GF-D8 (cell line): ENCODE measurements at regions not wholly inside any gene's neighbourhood (a gene's known extent, or its start where the extent isn't known, plus 50 kb on each side); places are given as distances from the start of the nearest gene placed in this dataset.
"Not testable (repeated sequence)": the region's sequence is repeated elsewhere in the genome, so short reads cannot be mapped to it uniquely, and the experiment has no call there.

Experiments
- DNase-seq: peaks from one replicate; lab custom pipeline; 2025; lab: John Stamatoyannopoulos, UW

DNA sequence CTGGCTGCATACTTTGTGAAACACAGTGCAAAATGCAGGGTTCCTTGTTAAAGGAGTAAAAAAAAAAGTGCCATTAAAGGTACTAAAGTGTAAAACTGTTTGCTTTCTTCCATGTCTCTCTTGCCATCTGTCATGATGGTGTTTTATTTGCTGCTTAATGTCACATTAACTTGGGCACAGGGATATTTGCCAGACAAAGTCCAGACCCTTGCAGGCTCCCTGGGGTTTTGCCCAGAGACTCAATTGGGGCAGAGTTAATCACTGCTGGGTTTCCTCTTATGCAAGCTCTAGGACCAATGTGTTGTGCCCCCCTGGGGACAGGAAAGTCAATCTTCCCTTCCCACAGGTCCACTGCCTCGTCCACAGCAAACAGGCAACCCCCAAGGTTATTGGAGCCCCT lies 274.3 kb upstream of the SGCD start:
- no peak for DNase-seq

DNA sequence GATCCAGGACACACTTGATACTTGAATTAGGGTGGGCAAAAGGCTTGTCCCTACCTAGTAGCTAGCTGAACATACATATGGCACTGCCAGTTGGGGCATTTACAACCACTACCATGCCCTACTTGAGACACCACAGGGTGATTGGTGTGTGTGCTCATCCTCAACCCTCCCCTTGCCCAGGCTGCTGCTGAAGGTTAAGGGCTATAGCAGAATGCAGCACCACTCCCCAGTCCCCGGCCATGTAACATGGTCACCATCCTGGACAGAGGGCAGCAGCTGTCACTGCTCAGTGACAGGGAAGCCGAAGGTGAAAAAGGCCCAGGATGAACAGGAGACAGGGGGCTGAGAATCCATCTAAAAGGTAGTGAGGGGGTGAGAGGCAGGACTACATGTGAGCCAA lies 273.9 kb upstream of the SGCD start:
- DNase-seq = no peak

DNA sequence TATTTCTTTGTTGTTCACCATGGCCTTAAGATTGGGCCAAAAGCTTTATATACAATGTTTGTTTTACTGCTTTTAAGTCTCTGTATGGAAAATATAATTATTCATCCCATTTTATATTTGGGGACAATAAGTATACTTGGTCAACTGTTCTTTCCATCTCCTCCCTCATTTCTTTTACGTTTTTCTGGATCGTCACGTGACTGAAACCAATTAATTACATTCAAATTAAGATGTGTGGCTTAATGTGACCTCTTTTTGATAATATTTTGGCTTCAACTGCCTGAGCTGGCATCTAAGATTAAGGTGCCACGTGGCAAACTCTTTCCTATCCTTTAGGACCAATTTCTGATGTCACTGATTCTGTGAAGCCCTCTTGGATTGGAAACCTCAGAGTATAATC lies 250.1 kb upstream of the SGCD start:
- no peak for DNase-seq

DNA sequence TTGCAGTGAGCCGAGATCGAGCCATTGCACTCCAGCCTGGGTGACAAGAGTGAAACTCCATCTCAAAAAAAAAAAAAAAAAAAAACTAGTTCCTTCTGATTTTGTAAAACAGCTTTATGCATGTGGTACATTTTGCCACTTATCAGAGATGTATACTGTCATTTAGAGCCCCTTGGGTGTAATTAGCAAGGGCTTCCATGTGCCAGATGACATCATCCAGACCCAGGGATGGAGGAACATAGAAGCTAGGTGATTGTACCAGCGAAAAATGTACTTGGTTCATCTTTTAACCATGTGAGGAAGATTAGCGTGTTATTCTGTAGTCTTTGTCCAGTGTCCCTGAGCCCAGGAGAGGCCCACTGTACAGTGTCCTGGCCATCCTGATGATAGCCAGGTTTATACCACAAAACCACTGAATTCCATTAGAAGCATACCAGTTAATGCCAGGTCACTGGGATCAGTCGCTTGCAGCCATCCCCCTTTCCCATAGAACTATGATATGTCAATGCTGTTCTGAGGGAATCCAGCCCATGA lies 239.3 kb upstream of the SGCD start:
- DNase-seq = no peak

DNA sequence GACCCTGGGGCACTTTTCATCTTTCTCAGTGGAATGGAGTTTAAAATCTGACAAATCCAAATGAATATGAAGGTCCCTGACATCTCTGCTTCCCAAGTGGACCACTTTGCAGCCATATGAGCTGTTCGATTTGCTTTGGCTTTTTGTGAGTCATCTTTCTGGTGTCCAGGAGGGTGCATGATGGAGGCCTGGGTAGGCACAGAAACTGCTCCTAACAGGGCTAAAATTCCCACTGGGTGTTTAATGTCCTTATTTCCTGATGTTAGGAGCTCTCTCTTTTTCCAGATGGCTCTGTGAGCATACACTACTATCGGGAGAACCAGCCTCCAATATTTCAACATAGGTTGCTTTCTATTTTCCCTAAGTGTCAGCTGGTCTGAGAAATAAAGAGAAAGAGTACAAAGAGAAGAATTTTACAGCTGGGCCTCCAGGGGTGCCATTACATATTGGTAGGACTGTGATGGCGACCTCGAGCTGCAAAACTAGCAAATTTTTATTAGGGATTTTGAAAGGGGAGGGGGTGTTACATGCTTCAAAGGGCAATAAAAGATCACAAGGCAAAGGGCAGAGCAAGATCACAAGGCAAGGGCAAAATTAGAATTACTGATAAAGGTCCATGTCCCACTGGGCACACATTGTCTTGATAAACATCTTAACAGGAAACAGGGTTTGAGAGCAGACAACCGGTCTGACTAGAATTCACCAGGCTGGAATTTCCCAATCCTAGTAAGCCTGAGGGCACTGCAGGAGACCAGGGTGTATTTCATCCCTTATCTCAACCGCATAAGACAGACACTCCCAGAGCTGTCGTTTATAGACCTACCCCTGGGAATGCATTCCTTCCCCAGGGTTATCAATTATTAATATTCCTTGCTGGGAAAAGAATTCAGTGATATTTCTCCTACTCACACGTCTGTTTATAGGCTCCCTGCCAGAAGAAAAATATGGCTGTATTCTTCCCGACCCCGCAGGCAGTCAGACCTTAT lies 236.7 kb upstream of the SGCD start:
- DNase-seq = not testable (repeated sequence)

DNA sequence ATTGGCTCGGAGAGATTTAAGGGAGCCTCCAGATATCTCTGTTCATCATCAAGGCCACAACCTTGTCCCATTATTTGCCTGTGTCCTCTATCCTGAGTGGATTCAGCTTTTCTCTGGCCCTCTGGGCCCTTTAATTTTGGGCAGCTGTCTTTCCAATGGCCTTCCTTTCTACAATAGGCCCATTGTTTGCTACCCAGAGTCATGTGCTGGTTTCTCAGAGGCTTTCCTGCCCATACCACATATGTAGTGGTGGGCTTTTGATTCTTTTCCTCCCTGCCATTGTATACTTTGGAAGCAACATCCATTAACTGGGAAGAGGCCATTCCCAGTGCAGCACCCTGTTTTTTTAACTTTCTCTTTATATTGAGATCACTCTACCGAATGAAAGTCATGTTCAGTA lies 233.9 kb upstream of the SGCD start:
- DNase-seq = no peak

DNA sequence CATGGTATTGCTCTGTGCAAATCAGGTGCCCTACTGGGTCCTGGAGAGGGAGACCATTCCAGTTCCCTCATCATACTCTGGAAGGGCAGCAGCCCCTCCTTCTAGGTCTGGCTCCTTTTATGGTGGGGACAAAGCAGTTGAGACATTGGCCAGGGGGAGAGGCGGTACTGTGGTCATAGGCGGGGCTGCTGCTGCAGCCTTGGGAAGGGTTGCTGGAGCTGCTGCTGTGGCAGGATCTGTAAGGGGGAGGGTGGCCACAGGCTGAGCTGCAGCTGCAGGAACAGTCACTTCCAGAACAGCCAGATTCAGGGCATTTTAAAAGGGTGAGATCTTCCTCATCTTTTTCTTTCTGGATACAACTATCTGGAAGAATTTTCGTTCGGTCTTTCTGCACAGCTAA lies 233.0 kb upstream of the SGCD start:
- no peak for DNase-seq

DNA sequence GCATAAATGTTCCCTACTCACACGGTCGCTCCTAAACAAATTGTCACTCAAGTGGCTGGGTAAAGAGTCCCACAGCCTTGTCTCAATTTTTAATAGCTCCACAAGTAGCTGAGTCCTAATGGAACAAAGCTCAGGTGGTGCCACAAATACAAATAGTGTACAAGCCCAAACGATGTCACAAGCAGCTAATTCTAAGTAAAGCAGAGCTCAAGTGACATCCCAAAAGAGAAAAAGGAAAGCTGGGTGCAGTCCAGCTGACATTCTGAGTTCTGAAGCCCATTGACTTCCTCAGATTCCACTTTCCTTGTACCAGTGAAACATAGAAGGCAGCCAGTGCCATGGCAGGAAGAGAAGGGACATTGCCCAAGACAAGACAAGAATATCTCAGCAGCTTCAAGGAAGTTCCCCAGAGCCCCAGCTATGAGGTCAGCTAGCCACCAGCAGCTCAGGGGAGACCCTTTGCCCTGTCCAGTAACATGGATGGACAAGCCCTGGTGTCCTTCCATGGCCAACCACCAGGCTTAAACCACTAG lies 231.2 kb upstream of the SGCD start:
- no peak for DNase-seq

DNA sequence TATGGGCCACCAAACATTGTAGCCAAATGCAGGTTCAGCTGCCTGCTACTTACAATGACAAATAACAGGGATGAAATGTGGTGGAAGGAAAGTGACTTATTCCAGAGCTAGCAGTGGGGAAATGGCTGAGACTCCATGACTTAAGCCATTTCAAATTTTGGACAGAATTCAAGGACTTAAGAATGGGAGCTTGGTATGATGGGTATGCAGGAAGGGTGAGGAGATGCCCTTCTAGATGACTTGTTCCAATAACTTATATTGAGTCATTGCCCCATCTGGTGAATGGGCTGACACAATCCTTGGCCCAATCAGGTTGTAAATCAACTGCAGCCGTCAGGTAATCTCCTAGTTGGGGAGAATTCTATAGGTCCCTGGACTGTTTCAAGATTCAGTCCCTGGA lies 230.7 kb upstream of the SGCD start:
- DNase-seq = no peak

DNA sequence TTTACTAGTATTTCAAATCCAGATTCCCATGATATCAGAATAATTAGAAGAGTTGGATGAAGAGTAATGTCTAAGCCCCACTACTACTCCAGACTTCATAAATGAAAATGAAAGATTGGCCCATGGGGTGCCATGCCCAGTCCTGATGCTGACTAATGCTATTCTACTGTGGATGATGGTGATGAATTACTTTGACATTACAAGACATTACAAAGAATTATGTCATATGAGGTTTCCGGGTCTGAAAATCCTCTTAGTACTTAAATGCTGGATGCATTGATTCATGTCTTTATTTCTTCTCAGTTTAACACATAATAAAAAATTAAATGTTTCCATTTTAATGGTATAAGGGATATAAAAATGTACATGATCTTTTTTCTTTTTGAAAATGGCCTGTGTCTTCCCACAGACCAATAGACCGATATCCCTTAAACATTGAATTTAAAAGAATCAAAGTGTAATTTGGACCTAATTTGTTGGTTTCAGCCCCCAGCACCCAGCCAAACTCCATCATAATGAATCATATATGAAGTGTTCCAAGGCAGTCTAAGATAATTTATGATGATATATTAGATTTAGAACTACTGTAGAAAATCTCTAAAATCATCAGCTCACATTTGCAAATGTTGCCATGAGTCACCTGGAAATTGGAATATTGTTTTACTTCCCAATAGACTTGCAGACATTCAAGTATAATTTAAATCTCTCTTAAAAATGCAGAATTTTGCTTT lies 223.6 kb upstream of the SGCD start:
- DNase-seq = no peak

DNA sequence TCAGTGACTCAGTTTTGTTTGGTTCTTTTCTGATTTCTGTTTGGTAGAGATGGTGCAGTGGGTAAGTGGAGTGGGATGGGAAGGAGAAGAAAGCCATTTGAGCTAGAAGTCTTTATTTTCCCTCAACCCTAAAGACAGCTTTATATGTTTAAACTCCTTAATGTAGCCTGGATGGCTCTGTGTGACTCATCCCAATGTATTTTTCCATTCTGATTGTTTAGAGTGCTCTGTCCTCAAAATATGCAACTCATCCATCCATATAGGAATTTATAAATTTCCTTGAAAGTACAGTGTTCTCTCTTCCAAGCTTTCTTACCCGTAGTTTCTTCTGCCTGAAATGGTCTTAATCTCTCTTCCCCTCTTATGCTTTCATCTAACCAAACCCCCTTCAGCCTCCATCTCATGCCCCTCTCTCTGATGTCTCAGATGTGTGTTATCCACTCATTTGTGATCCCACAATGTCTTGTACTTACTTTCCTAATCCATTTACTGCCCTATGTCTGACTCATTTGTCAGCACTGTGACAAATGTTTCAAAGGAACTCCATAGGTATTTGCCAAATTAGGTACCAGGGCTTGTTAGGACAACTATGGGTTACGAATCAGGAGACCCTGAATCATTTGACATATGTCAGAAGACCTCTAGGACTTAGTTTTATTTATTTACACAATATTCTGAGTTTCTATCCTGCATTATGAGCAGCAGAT lies 217.5 kb upstream of the SGCD start:
- no peak for DNase-seq

DNA sequence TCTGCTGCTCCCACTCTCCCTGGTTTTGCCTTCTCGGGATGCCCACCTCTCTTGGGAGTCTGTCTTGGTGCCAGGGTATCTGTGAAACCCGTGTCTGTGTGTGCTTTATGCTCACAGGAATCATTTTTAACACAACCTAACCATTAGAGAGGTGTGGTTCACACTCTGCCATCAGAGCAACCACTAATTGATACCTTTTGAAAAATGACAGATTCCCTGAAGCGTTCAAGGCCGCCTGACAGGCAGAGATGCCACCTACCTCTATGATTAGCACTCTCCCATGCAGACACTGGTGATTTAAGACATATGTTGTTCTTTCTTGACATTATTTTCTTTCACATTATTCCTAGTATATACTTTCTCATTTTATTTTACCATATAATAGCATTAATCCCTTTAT lies 207.3 kb upstream of the SGCD start:
- no peak for DNase-seq

DNA sequence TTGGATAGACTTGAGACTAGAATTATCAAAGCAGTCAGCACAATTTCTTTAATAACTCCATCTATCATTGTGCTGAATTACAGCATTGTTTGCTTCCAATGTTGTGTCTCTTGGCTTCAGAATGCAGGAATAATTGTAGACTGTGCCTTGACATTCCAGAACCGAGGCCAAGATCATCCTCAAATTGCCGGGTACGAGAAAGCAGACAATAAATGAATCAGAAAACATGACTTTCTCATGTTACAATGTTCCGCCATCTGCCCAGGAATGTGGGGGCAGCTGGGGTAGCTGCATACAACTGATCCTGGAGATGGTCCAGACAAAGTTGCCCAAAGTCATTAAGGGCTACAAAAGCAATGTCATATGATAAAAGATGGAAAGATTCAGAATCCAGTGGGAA lies 206.2 kb upstream of the SGCD start:
- no peak for DNase-seq

DNA sequence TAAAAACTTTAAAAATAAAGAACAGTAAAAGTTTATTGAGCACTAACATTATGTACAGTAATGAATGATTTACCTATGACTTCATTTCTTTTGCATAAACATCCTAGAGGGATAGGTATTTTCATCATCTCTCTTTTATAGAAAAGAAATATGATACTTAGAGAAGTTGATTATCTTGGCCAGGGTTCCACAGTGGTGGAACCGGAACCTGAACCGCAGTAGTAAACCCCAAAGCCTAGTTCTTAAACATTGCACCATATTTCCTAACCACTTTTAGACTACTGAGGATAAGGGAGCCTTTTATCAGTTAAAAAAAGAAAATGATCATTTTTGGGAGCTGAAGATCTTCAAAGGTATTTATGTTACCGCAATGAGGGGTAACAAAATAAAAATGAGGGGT lies 205.7 kb upstream of the SGCD start:
- DNase-seq = no peak

DNA sequence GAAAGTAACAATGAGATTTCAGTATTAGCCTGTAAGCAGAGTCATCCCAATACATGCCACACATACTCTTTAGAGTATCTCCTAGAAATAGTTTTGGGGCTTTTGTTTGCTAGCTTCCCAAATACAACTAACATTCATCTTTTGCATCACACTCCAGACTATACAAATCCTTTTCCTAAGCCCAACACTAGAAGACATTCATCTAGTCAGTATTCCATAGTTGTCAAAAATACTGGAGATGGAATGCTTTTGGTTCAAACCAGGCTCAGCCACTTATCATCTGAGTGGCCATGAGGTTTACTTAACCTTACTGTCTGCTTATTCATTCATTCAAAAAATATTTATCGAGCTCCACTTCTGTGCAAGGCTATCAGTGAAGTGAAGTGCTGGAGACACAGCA lies 205.1 kb upstream of the SGCD start:
- no peak for DNase-seq

DNA sequence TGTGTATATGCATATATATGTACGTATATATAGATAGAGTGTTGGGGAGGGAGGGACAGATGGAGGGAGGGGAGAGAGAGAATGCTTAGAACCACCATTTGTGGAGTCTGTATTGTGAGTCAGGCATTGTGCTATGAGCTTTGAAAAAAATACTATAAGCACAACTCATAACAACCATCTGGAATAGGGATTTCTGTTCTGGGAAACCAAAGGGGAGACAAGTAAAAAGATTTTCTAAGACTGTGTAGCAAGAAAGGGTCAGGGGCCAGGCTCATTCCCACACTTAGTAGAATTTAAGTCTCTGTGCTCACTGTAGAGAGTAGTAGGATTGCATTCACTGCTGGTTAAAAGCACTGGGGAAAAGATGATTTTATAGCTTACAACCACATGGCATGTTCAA lies 202.3 kb upstream of the SGCD start:
- no peak for DNase-seq

DNA sequence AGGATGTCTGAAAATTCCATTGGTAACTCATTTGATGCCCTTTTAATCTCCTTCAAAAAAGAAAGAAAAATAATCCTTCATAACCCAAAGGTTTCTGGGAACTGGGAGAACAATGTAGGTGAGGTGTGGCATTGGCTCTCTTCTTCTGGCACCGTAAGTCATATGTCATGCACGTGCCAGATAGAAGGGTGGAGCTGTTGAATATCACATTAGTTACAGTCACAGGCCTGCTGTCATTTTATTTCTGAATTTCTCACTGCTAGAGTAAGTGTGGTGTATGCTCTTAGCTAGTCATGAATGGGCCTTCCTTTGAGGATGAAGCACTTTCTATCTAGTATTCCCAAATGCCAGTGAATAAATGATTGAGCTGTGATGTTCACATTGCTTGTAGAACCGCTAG lies 201.8 kb upstream of the SGCD start:
- no peak for DNase-seq

DNA sequence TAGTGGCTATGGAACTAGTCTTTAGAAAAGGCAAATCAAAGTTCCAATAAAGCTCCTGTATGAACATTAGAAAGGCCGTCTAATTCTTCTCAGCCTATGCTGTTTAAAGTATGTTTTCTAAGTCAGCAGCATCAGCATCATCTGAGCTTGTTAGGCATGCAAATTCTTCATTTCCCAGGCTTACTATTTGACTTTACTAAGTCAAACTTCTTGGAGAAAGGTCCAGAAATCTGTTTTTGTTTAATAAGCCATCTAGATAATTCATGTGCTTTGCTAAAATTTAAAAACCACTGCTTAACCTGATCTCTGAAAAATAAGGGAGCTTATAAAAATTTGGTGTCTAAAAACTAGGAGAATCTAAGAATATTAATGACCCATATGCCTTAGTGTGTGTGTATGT lies 200.2 kb upstream of the SGCD start:
- DNase-seq = no peak

DNA sequence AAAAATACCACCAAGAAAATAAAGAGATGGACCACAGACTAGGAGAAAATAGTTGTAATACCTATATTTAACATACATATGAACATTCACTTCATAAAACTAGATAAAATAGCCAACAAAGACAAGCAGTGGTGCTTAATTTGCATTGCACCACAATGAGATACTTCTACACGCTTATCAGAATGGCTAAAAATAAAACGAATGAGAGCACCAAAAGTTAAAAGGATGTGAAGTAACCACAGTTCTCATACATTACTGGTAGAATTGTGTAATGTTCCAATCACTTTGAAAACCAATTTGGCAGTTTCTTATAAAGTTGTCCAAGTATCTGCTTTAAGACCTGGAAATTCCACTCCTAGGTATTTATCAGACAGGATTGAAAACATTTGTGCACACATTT lies 198.9 kb upstream of the SGCD start:
- DNase-seq = no peak

DNA sequence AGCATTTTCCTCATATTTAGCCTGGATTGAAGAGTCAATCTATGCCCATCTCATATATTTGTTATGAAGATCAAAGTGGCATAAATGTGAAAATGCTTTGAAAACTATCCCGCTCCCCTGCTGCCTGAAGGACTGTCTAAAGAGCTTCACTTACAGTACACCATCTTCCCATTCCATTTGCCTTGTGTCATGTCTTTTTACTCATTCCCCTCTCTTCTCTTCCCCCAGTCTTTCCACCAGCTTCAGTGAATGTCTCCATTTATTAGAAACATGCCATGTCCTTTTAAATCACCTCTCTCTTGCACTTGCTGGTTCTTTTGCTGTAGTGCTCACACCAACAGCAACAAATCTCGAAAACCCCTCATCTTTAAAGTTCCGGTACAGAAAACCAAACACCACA lies 192.7 kb upstream of the SGCD start:
- DNase-seq = no peak

DNA sequence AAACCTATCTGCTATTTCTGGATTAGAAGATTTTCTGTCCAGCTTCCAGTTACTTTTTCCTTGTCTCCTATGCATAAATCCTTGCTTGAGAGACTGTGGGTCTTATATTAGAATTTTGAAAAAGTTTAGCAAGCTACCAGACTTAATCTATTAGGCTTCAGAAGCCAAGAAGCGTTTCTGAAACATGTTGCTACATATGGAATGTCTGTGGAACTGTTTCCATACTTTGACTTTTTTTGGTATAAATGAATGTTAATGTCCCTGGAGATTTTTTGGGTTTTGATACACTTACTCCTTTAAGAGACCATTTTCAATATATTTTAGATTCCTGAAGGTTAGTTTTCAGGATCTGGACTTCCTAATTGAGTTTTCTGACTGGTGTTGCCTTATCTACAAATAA lies 191.4 kb upstream of the SGCD start:
- no peak for DNase-seq
